ENCODE measurements at regions not wholly inside any gene's neighbourhood (a gene's known extent, or its start where the extent isn't known, plus 50 kb on each side); places are given as distances from the start of the nearest gene placed in this dataset.

DNA sequence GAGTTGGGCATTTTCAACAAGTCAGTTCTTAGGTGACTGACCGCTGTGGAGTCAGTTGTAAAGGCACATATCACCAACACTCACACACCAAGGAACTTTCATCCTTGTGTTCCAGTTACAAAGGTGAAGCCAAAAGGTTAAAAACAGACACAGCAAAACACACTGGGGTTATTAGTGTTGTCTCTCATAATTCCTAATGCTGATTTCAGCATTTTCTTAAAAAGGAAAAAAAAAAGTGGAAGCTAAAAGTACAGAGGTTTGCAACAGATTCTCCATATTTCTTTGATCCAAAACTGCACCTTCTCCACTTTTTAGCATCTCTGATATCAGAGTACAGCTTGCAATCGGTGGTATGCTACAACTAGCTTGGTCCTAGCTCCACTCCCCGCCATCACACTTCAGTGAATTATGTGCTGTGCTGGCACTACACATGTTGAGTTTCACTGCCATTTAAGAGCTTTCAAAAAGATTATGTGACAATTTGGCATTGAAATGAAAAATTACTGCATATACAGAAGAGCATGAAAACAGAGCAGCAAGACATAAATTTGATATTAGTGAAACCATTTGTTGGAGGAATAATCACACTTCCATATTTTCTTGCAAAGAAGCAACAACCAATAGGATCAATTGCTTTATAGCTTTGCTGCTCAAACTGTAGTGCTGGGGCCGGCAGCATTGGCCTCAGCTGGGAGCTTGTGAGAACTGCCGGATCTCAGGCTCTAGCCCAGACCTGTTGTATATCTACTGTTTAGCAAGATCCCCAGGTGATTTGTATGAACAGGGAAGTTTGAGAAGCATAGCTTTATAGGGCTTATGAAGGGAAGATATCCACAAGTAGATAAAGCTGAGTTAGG is 62.3 kb upstream of the DAPL1 start:
- TF ChIP-seq, protein P1, sequence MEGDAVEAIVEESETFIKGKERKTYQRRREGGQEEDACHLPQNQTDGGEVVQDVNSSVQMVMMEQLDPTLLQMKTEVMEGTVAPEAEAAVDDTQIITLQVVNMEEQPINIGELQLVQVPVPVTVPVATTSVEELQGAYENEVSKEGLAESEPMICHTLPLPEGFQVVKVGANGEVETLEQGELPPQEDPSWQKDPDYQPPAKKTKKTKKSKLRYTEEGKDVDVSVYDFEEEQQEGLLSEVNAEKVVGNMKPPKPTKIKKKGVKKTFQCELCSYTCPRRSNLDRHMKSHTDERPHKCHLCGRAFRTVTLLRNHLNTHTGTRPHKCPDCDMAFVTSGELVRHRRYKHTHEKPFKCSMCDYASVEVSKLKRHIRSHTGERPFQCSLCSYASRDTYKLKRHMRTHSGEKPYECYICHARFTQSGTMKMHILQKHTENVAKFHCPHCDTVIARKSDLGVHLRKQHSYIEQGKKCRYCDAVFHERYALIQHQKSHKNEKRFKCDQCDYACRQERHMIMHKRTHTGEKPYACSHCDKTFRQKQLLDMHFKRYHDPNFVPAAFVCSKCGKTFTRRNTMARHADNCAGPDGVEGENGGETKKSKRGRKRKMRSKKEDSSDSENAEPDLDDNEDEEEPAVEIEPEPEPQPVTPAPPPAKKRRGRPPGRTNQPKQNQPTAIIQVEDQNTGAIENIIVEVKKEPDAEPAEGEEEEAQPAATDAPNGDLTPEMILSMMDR (IDR thresholded peaks at IDR 0.05; ENCODE audit: insufficient read depth, low read length, missing control alignments): no peak
- CTCF ChIA-PET: interaction anchor here (0.7 to 2.2 kb wide), 4 partner anchors 8 to 709 kb away, joined by 3 to 14 read pairs (median 6); no protein-coding TSS in a partner anchor

DNA sequence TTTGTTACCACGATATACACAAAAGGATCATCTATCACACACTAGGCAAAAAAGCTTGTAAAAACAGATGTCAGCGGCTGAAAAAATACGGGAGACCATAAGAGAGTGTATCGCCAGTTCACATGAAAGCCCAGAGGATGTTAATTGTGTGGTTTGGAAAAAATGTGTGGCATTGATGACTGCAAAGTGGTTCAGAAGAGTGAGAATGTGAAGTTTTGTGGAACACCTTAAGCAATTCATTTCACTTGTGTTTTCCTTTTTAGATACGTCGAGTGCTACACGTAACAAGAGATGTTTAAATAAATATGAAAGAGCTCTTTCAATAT is 61.7 kb upstream of the DAPL1 start:
- H3K4me3 ChIP-seq (ENCODE audit: low read depth, low read length): no peak overlapping the region
- TF ChIP-seq, protein P1 (IDR thresholded peaks at IDR 0.05; ENCODE audit: insufficient read depth, low read length, missing control alignments): no peak
- POLR2A ChIA-PET: no interaction called here
- no peak for DNase-seq (ENCODE audit: low read depth, low spot score)
- CTCF ChIA-PET: interaction anchor here (0.7 to 2.2 kb wide), 5 partner anchors 9 to 709 kb away, joined by 3 to 14 read pairs (median 3); no protein-coding TSS in a partner anchor

More for the DNA sequence above, 62.3 kb upstream of the DAPL1 start:
- POLR2A ChIA-PET: interaction anchor here (0.6 kb wide), 1 partner anchor 42 kb away, joined by 3 read pairs; no protein-coding TSS in a partner anchor
- no peak overlapping the region for H3K4me3 ChIP-seq (ENCODE audit: low read depth, low read length)
- DNase-seq (ENCODE audit: low read depth, low spot score): no peak

DNA sequence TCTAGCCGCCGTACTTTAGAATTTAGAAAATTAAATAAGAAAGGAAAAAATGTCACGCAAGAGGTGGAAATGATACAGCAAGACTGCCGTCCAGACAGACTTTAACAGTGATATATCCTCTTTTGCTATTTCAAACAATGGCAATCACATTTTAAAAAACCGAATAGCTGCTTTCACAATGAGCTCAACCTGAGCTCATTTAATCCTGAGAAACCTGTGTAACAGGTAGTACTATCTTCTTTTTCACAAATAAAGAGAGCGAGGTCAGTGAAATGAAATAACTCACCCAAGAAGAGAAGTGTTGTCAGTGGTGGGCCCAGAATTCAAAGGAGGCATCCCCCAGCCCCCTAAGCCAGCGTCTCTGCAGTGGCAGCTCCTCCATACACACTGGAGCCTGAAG is 60.7 kb upstream of the DAPL1 start:
- DNase-seq (ENCODE audit: low read depth, low spot score): no peak
- ChIA-PET CTCF (interaction anchor here (0.8 to 1.9 kb wide), 3 partner anchors 8 to 555 kb away, joined by 3 to 10 read pairs (median 3); no protein-coding TSS in a partner anchor), POLR2A (no interaction called here)
- no peak overlapping the region for H3K4me3 ChIP-seq (ENCODE audit: low read depth, low read length)
- TF ChIP-seq, protein P1 (IDR thresholded peaks at IDR 0.05; ENCODE audit: insufficient read depth, low read length, missing control alignments): no peak

GRCh38 chr2:158735822-158736580 is 59.1 kb upstream of the DAPL1 start:
- TF ChIP-seq, protein P1 (IDR thresholded peaks at IDR 0.05; ENCODE audit: insufficient read depth, low read length, missing control alignments): no peak

DNA sequence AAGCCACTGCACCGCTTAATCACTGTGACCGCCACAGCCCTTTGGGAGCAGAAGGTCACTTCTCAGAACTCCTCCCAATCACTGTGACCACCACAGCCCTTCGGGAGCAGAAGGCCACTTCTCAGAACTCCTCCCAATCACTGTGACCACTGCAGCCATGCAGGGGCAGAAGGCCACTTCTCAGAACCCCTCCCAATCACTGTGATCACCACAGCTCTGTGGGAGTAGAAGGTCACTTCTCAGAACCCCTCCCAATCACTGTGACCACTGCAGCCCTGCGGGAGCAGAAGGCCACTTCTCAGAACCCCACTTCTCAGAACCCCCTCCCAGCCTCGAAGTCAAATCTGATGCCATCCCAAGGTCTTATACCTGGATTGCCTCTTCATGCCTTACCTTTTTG is 56.8 kb upstream of the DAPL1 start:
- no peak overlapping the region for H3K4me3 ChIP-seq (ENCODE audit: low read depth, low read length)
- DNase-seq (ENCODE audit: low read depth, low spot score): no peak
- POLR2A ChIA-PET: no interaction called here
- CTCF ChIA-PET: interaction anchor here (1.4 to 3.8 kb wide), 2 partner anchors 15 to 714 kb away, joined by 6 to 37 read pairs; no protein-coding TSS in a partner anchor
- TF ChIP-seq, protein P1 (IDR thresholded peaks at IDR 0.05; ENCODE audit: insufficient read depth, low read length, missing control alignments): no peak

More at GRCh38 chr2:158735822-158736580, 59.1 kb upstream of the DAPL1 start:
- DNase-seq (ENCODE audit: low read depth, low spot score): no peak
- H3K4me3 ChIP-seq (ENCODE audit: low read depth, low read length): no peak overlapping the region
- ChIA-PET CTCF (interaction anchor here (1.1 to 1.9 kb wide), 2 partner anchors 10 to 18 kb away, joined by 6 to 10 read pairs; no protein-coding TSS in a partner anchor), POLR2A (no interaction called here)

Measured in AG04449 (cell line).